HepG2 (cell line): ENCODE measurements at regions not wholly inside any gene's neighbourhood (a gene's known extent, or its start where the extent isn't known, plus 50 kb on each side); places are given as distances from the start of the nearest gene placed in this dataset.

Source experiments
- ATAC-seq: fragments of 200-7000 bp; cut with Tn5 transposase; 3 replicates; pipeline ENCODE4 v1.9.1; 2020; ENCODE audit warnings: mild to moderate bottlenecking, moderate library complexity
- BruUV-seq: library from RNA; stranded (reverse); fragments of 400-500 nt; replicated peaks from 2 replicates; lab custom pipeline; 2021; lab: Mats Ljungman, UMichigan
- CTCF ChIA-PET: fragments of 300-600 bp; formaldehyde crosslinking; extraction: SDS; loops from one replicate; lab custom pipeline; 2021; ENCODE audit warnings: low total read pairs, inconsistent platforms, low intra/inter-chr PET ratio; lab: Yijun Ruan, JAX
- POLR2A ChIA-PET: fragments of 350-600 bp; sonication (Branson Sonifier 250); formaldehyde crosslinking; loops from one replicate; lab custom pipeline; 2020; ENCODE audit warnings: antibody characterized with exemption, inconsistent platforms; lab: Yijun Ruan, JAX
- DNase-seq: peaks from one replicate; pipeline ENCODE4 v3.0.0-alpha.2; 2015; ENCODE audit warnings: low spot score
- FAIRE-seq: peaks from 3 replicates; lab custom pipeline; 2011; peaks lifted over from hg19 to GRCh38; lab: Jason Lieb, UNC
- H2AFZ ChIP-seq: one replicate; pipeline ENCODE4 v1.6.1; 2011; ENCODE audit warnings: low read length, inconsistent platforms
- H3K27ac ChIP-seq: fragments of 300-600 bp; 3 replicates; pipeline ENCODE4 v1.8.0; 2011; ENCODE audit warnings: mixed run types, mild to moderate bottlenecking, mixed read lengths, low read length, inconsistent platforms; ENCODE audit not compliant: insufficient read depth; ENCODE audit errors: extremely low read length
- H3K27me3 ChIP-seq, 2 experiments: fragments of 200-600 bp in 1 of 2; 2 replicates in 1 of 2; 3 replicates in 1 of 2; pipeline versions ENCODE4 v1.6.0 to v1.8.0; 2011; ENCODE audit warnings: low read length in 2 of 2, mild to moderate bottlenecking in 2 of 2, moderate library complexity in 2 of 2, inconsistent platforms in 1 of 2; ENCODE audit not compliant: insufficient read depth in 2 of 2, control insufficient read depth in 1 of 2
- H3K36me3 ChIP-seq, 2 experiments: fragments of 200-600 bp in 1 of 2; replicated peaks in 1 of 2; 2 replicates in 1 of 2; 3 replicates in 1 of 2; pipeline versions ENCODE4 v1.5.1 to v1.8.0; 2011; ENCODE audit warnings: low read length in 2 of 2, inconsistent platforms in 1 of 2; ENCODE audit not compliant: insufficient read depth in 2 of 2, control insufficient read depth in 1 of 2
- H3K4me1 ChIP-seq: 2 replicates; pipeline ENCODE4 v1.5.1; 2012; ENCODE audit warnings: low read length, inconsistent platforms; ENCODE audit not compliant: insufficient read depth
- H3K4me2 ChIP-seq: 2 replicates; pipeline ENCODE4 v1.6.0; 2011; ENCODE audit warnings: low read depth, low read length, inconsistent platforms
- H3K4me3 ChIP-seq, 3 experiments: fragments of 200-600 bp in 1 of 3; sonication (generic), shearing (Covaris generic) in 1 of 3; replicated peaks in 1 of 3; 2 replicates each; pipeline ENCODE4 v1.5.1; 2011 to 2016; ENCODE audit warnings: low read length in 3 of 3, inconsistent platforms in 2 of 3, low read depth in 2 of 3, mild to moderate bottlenecking in 2 of 3, control low read depth in 1 of 3, mixed read lengths in 1 of 3; ENCODE audit not compliant: insufficient read depth in 1 of 3
- H3K79me2 ChIP-seq: one replicate; pipeline ENCODE4 v1.6.1; 2011; ENCODE audit warnings: low read length, inconsistent platforms; ENCODE audit not compliant: insufficient read depth
- H3K9ac ChIP-seq: 2 replicates; pipeline ENCODE4 v1.6.0; 2011; ENCODE audit warnings: mild to moderate bottlenecking, low read depth, low read length, inconsistent platforms; ENCODE audit not compliant: insufficient read depth
- H3K9me3 ChIP-seq: 2 replicates; pipeline ENCODE4 v1.5.1; 2012; ENCODE audit warnings: mild to moderate bottlenecking, low read length
- H4K20me1 ChIP-seq: 2 replicates; pipeline ENCODE4 v1.6.0; 2011; ENCODE audit warnings: inconsistent platforms, mild to moderate bottlenecking, low read length, moderate library complexity; ENCODE audit not compliant: insufficient read depth
- ZBTB26 ChIP-seq: IDR thresholded peaks from 2 replicates; pipeline ENCODE4 v1.6.1; 2016; ENCODE audit warnings: missing compliant biosample characterization, missing genetic modification reagents, borderline replicate concordance
- ZNF687 ChIP-seq: sonication (generic); formaldehyde crosslinking; IDR thresholded peaks from 2 replicates; pipeline ENCODE4 v1.5.1; 2020; ENCODE audit warnings: mild to moderate bottlenecking, missing genetic modification reagents, moderate library complexity
- WGBS: methylation state at CpG from one replicate; pipeline ENCODE4 v1.1.6; 2017; ENCODE audit warnings: low lambda C conversion rate; 5-methylcytosine and 5-hydroxymethylcytosine counted together
- in situ Hi-C: cut with HindIII; loops from 2 replicates; pipeline ENCODE4 v1.10.0; 2017; ENCODE audit warnings: low pct_unique_long_range_greater_than_20kb; ENCODE audit not compliant: extremely low pct_ligation_motif_present
- intact Hi-C: fragments of 100-400 bp; cut with micrococcal nuclease; formaldehyde crosslinking; loops from one replicate; pipeline ENCODE4 v1.10.0; 2022; ENCODE audit not compliant: unreplicated experiment

DNA sequence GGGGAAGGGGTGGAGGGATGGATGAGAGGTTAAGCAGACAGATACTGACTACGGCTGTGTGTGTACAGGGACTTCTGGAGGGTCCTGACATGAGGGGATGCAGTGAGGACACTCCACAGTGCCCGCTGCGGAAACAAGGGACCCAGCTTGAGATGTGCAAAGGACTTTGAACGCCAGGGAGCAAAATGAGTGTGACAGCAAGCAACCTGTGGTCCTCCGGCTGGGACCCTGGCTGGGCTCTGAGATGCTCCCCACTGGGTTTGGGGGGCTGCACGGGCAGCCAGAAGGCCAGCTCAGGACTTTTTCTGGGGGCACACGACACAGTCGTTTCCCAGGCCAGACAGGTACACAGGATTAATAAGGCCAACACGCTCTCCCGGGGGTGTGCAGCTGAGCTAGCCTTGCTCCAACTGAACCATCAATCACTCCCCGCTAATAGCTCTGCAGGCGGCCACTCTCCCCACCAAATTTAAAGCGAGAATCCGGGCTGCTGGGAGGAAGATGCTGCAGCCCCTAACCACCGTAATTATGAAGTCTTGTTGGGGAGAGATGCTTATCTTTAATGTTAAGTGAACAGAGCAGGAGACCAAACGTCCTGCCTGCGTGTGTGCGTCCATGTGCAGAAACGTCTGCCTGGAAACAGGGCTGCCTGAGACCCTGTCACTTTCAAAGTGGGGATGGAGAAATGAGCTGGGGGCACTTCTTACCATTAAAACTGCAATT lies 51.6 kb upstream of the DLK1 start:
- POLR2A ChIA-PET: interaction anchor here (1.1 kb wide), 1 partner anchor 16 kb away, joined by 3 read pairs; no protein-coding TSS in a partner anchor
- intact Hi-C loops (no loop called here), in situ Hi-C loops (no loop called here)
- no peaks in the 10 kb centered on the region for H3K79me2 ChIP-seq
- TF ChIP-seq ZBTB26 (CRISPR knock-in tag): no peak
- TF ChIP-seq ZNF687 (CRISPR knock-in tag): peak; percentile 51
- peaks cover 100% of the 10 kb centered on the region for H3K4me1 ChIP-seq
- peak overlapping the region; percentile 15; the same call in 1 of the 2 replicates for H3K4me2 ChIP-seq
- H3K4me3 ChIP-seq: peak overlapping the region in 1 of 3 experiments; percentile 9; a peak in 1 of 6 replicates
- no peak for ATAC-seq
- no peaks in the 10 kb centered on the region for H3K36me3 ChIP-seq
- H2AFZ ChIP-seq: no peak overlapping the region
- H3K9me3 ChIP-seq: no peaks in the 10 kb centered on the region
- no peaks in the 10 kb centered on the region for H4K20me1 ChIP-seq
- H3K27ac ChIP-seq: no peak overlapping the region
- WGBS: 58% methylated on average over 13 of the region's 19 CpGs
- no peaks in the 10 kb centered on the region for H3K27me3 ChIP-seq
- CTCF ChIA-PET: no interaction called here
- no TSS peak for BruUV-seq
- no peak for FAIRE-seq
- no peak overlapping the region for H3K9ac ChIP-seq
- DNase-seq: no peak
